IMR-90 (cell line): ENCODE measurements at regions not wholly inside any gene's neighbourhood (a gene's known extent, or its start where the extent isn't known, plus 50 kb on each side); places are given as distances from the start of the nearest gene placed in this dataset.

Experiments used
- ATAC-seq: fragments of 200-7000 bp; cut with Tn5 transposase; 2 replicates; pipeline ENCODE4 v1.9.1; 2020; ENCODE audit warnings: low read depth, mild to moderate bottlenecking, moderate library complexity
- BruUV-seq: library from RNA; stranded (reverse); fragments of 400-500 nt; replicated peaks from 2 replicates; lab custom pipeline; 2021; lab: Mats Ljungman, UMichigan
- CTCF ChIA-PET: fragments of 300-600 bp; formaldehyde crosslinking; extraction: SDS; loops from one replicate; lab custom pipeline; 2021; ENCODE audit warnings: antibody characterized with exemption; lab: Yijun Ruan, JAX
- POLR2A ChIA-PET: fragments of 300-600 bp; sonication (Branson Sonifier 250); formaldehyde crosslinking; loops from one replicate; lab custom pipeline; 2022; ENCODE audit warnings: antibody characterized with exemption; ENCODE audit not compliant: unreplicated experiment; lab: Charles Lee
- DNase-seq: peaks from one replicate; pipeline ENCODE4 v3.0.0; 2013
- H2AFZ ChIP-seq: replicated peaks from 2 replicates; pipeline ENCODE3; 2013; ENCODE audit warnings: low read length, mild to moderate bottlenecking; ENCODE audit not compliant: poor library complexity
- H2AK5ac ChIP-seq: 2 replicates; pipeline ENCODE4 v1.6.1; 2013; ENCODE audit warnings: low read depth, low read length, inconsistent platforms
- H2AK9ac ChIP-seq: replicated peaks from 2 replicates; pipeline ENCODE3; 2013; ENCODE audit warnings: mild to moderate bottlenecking, low read depth, low read length, moderate library complexity; ENCODE audit not compliant: poor library complexity
- H2BK120ac ChIP-seq: 2 replicates; pipeline ENCODE4 v1.6.1; 2013; ENCODE audit warnings: low read depth, low read length, inconsistent platforms
- H2BK15ac ChIP-seq: 3 replicates; pipeline ENCODE4 v1.6.1; 2013; ENCODE audit warnings: low read depth, low read length, inconsistent platforms
- H2BK20ac ChIP-seq: 2 replicates; pipeline ENCODE4 v1.6.1; 2013; ENCODE audit warnings: low read depth, mild to moderate bottlenecking, inconsistent platforms, low read length, moderate library complexity
- H2BK5ac ChIP-seq: 2 replicates; pipeline ENCODE4 v1.6.1; 2013; ENCODE audit warnings: mild to moderate bottlenecking, low read depth, low read length, inconsistent platforms; ENCODE audit not compliant: poor library complexity, severe bottlenecking
- H3K14ac ChIP-seq: replicated peaks from 2 replicates; pipeline ENCODE4 v1.6.1; 2013; ENCODE audit warnings: low read depth, low read length, inconsistent platforms
- H3K18ac ChIP-seq: 2 replicates; pipeline ENCODE4 v1.6.1; 2013; ENCODE audit warnings: low read depth, low read length, control low read depth
- H3K23ac ChIP-seq: 2 replicates; pipeline ENCODE4 v1.6.1; 2013; ENCODE audit warnings: low read depth, low read length, inconsistent platforms
- H3K27ac ChIP-seq: 2 replicates; pipeline ENCODE4 v1.5.1; 2013; ENCODE audit warnings: mild to moderate bottlenecking, control low read depth, low read length; ENCODE audit not compliant: insufficient read depth
- H3K27me3 ChIP-seq: 2 replicates; pipeline ENCODE4 v1.6.1; 2013; ENCODE audit warnings: low read length; ENCODE audit not compliant: control insufficient read depth, insufficient read depth
- H3K36me3 ChIP-seq: 2 replicates; pipeline ENCODE4 v1.6.1; 2013; ENCODE audit warnings: low read length, mixed read lengths; ENCODE audit not compliant: control insufficient read depth, insufficient read depth
- H3K4ac ChIP-seq: 2 replicates; pipeline ENCODE4 v1.6.1; 2013; ENCODE audit warnings: low read depth, low read length, inconsistent platforms
- H3K4me1 ChIP-seq: 2 replicates; pipeline ENCODE4 v1.6.1; 2013; ENCODE audit warnings: low read length, mixed read lengths; ENCODE audit not compliant: control insufficient read depth, insufficient read depth
- H3K4me2 ChIP-seq: 2 replicates; pipeline ENCODE4 v1.6.1; 2013; ENCODE audit warnings: low read depth, mild to moderate bottlenecking, control low read depth, low read length, moderate library complexity
- H3K4me3 ChIP-seq: 2 replicates; pipeline ENCODE4 v1.5.1; 2013; ENCODE audit warnings: low read depth, mild to moderate bottlenecking, control low read depth, low read length, moderate library complexity; ENCODE audit not compliant: insufficient read depth
- H3K56ac ChIP-seq: 2 replicates; pipeline ENCODE4 v1.6.1; 2013; ENCODE audit warnings: low read length, inconsistent platforms; ENCODE audit not compliant: insufficient read depth; ENCODE audit errors: extremely low read depth
- H3K79me1 ChIP-seq, 2 experiments: 2 replicates each; pipeline ENCODE4 v1.6.1; 2013; ENCODE audit warnings: low read length in 2 of 2, inconsistent platforms in 1 of 2, low read depth in 1 of 2
- H3K9ac ChIP-seq: 2 replicates; pipeline ENCODE4 v1.6.1; 2013; ENCODE audit warnings: low read depth, low read length, control low read depth
- H3K9me1 ChIP-seq: 2 replicates; pipeline ENCODE4 v1.6.1; 2013; ENCODE audit warnings: low read length, inconsistent platforms; ENCODE audit not compliant: insufficient read depth
- H3K9me3 ChIP-seq: 2 replicates; pipeline ENCODE4 v1.6.1; 2013; ENCODE audit warnings: low read length; ENCODE audit not compliant: control insufficient read depth, insufficient read depth
- H4K20me1 ChIP-seq: 2 replicates; pipeline ENCODE4 v1.6.1; 2013; ENCODE audit warnings: low read length, inconsistent platforms; ENCODE audit not compliant: insufficient read depth
- H4K5ac ChIP-seq: 2 replicates; pipeline ENCODE4 v1.6.1; 2013; ENCODE audit warnings: mild to moderate bottlenecking, low read depth, low read length, control low read depth
- H4K8ac ChIP-seq, 2 experiments: 2 replicates each; pipeline ENCODE4 v1.6.1; 2013; ENCODE audit warnings: low read depth in 2 of 2, low read length in 2 of 2, control low read depth in 1 of 2, inconsistent platforms in 1 of 2
- H4K91ac ChIP-seq: 2 replicates; pipeline ENCODE4 v1.6.1; 2013; ENCODE audit warnings: low read depth, low read length, inconsistent platforms; ENCODE audit not compliant: insufficient read depth
- BHLHE40 ChIP-seq: fragments of 150-350 bp; IDR thresholded peaks from 2 replicates; pipeline ENCODE4 v1.6.1; 2016; ENCODE audit warnings: mild to moderate bottlenecking, low read depth, low read length
- MAFK ChIP-seq: IDR thresholded peaks from 2 replicates; pipeline ENCODE4 v1.6.1; 2012; ENCODE audit warnings: low read depth, low read length, improper control_type of control experiment
- SMC3 ChIP-seq: fragments of 150-350 bp; IDR thresholded peaks from 2 replicates; pipeline ENCODE4 v1.6.1; 2016; ENCODE audit warnings: low read depth, mild to moderate bottlenecking, antibody characterized with exemption, low read length, moderate library complexity
- WGBS, 2 experiments: methylation state at CpG; one replicate each; pipeline versions ENCODE4 v1.1.5 to v1.1.7; 2013; ENCODE audit warnings: missing lambda C conversion rate in 2 of 2; ENCODE audit not compliant: insufficient read length in 1 of 2; ENCODE audit errors: extremely low coverage in 2 of 2; 5-methylcytosine and 5-hydroxymethylcytosine counted together
- dilution Hi-C: fragments of 300-500 bp; cut with HindIII; formaldehyde crosslinking; loops from one replicate; pipeline ENCODE4 v1.14.3; 2018; ENCODE audit warnings: low sequenced_read_pairs; ENCODE audit not compliant: unreplicated experiment
- in situ Hi-C: fragments of 300-500 bp; cut with MboI; formaldehyde crosslinking; loops from 3 replicates; pipeline ENCODE4 v1.14.3; 2019; ENCODE audit warnings: low sequenced_read_pairs, inconsistent platforms, mixed read lengths
- intact Hi-C: fragments of 100-400 bp; cut with micrococcal nuclease; formaldehyde crosslinking; loops from 2 replicates; pipeline ENCODE4 v1.10.0; 2022

DNA sequence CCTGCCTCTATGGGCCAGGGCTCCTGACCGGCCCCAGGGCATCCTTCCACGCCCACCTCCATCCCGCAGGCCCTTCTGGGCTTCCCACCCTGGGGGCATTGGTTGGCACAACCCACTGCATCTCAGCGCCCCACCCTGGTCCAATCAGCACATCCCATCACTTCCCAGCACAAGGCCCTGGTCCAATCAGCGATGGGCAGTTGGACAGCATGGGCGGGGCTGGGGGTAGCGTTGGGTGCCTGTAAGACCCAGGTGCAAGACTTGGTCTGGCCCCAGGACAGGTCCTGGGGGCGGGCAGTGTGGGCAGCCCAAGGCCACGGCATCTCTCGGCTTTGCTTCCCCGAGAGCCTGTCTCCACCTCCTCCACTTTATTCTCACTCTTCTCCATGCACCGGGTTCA is 298.5 kb downstream of the BMP7 start:
- no peak overlapping the region for H2AK5ac ChIP-seq
- DNase-seq (no peak), ATAC-seq (no peak)
- no peaks in the 10 kb centered on the region; the same call in 1 of the 2 replicates for H3K27me3 ChIP-seq
- H4K91ac ChIP-seq = no peak overlapping the region
- no peaks in the 10 kb centered on the region for H3K79me1 ChIP-seq
- dilution Hi-C loops = no loop called here
- H3K18ac ChIP-seq = no peak overlapping the region
- no peak overlapping the region for H2BK15ac ChIP-seq
- H2BK120ac ChIP-seq = no peak overlapping the region
- CTCF ChIA-PET = no interaction called here
- H3K36me3 ChIP-seq = no peaks in the 10 kb centered on the region
- no peak overlapping the region for H4K5ac ChIP-seq
- H2AK9ac ChIP-seq = no peak overlapping the region
- no peak overlapping the region for H3K23ac ChIP-seq
- in situ Hi-C loops = no loop called here
- H2AFZ ChIP-seq = no peak overlapping the region
- no peak overlapping the region for H3K9ac ChIP-seq
- H3K27ac ChIP-seq = no peak overlapping the region
- H4K20me1 ChIP-seq = no peaks in the 10 kb centered on the region
- no peak overlapping the region for H4K8ac ChIP-seq
- H3K14ac ChIP-seq = no peak overlapping the region
- intact Hi-C loops = no loop called here
- H3K9me1 ChIP-seq = no peaks in the 10 kb centered on the region
- no peak overlapping the region for H3K56ac ChIP-seq
- H3K4me1 ChIP-seq = no peaks in the 10 kb centered on the region
- H2BK5ac ChIP-seq = no peak overlapping the region
- no peak overlapping the region for H2BK20ac ChIP-seq
- no peaks in the 10 kb centered on the region for H3K9me3 ChIP-seq
- POLR2A ChIA-PET = no interaction called here
- no peak overlapping the region for H3K4ac ChIP-seq
- H3K4me3 ChIP-seq = no peak overlapping the region
- no TSS peak for BruUV-seq
- no peak overlapping the region for H3K4me2 ChIP-seq
- WGBS, 2 experiments = 17% methylated on average over 1 of the region's 12 CpGs; no CpG with 5 or more reads in 1 of the 2 experiments
- TF ChIP-seq MAFK (no peak), SMC3 (no peak), BHLHE40 (no peak)
